GM18505 (cell line): ENCODE measurements at regions not wholly inside any gene's neighbourhood (a gene's known extent, or its start where the extent isn't known, plus 50 kb on each side); places are given as distances from the start of the nearest gene placed in this dataset.

Experiments used
- ATAC-seq: cut with Tn5 transposase; IDR thresholded peaks from one replicate; pipeline ENCODE4 v1.9.1; 2021; ENCODE audit not compliant: unreplicated experiment
- POLR2A ChIP-seq: IDR thresholded peaks from 4 replicates; pipeline ENCODE4 v1.6.1; 2011; ENCODE audit warnings: borderline replicate concordance; ENCODE audit not compliant: insufficient read depth, insufficient read length; ENCODE audit errors: extremely low read depth

- ATAC-seq, result no peak
- no peak for TF ChIP-seq POLR2A
Measured at GRCh38 chr5:4725594-4725993, 414.5 kb upstream of the ADAMTS16 start.

GRCh38 chr5:4730279-4730678, 409.9 kb upstream of the ADAMTS16 start:
- no peak for TF ChIP-seq POLR2A
- no peak for ATAC-seq

DNA sequence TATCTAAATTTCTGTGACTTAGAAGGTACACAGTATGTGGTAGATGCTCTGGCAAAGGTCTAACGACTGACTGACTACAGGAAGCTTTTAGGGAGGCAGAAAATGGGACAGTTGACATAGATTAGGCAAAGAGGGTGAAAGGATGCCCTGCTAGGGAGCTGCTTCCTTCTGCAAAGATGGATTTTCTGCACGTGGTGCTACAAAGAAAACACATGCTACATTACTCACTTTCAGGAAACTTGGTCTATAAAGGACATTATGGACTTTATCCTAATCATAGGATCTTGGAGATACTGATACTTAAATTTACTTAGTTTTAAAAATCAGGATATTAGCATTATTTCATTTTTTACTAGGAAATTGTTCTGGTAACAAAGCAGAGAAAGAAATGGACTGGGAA, 405.8 kb upstream of the ADAMTS16 start:
- ATAC-seq, result no peak
- no peak for TF ChIP-seq POLR2A

GRCh38 chr5:4735261-4735660, 404.9 kb upstream of the ADAMTS16 start:
- ATAC-seq, result no peak
- no peak for TF ChIP-seq POLR2A

DNA sequence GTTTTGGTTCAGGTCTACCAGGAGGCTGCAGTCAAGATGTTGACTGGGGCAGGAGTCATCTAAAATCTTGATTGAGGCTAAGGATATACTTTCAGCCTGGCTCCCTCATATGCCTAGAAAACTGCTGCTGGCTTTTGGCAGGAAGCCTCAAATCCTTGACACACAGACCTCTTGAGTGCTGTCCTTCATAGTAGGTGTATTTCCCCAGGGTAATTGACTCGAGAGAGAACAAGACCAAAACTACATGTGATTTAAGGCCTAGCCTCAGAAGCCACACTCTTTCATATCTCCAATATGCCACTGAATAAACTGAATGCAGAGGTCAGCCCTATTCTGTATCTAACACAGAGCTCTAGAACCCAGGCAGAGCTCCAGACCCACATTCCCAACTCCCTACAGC, 402.3 kb upstream of the ADAMTS16 start:
- no peak for ATAC-seq
- TF ChIP-seq POLR2A, result no peak

GRCh38 chr5:4738298-4738697, 401.8 kb upstream of the ADAMTS16 start:
- ATAC-seq, result no peak
- no peak for TF ChIP-seq POLR2A

DNA sequence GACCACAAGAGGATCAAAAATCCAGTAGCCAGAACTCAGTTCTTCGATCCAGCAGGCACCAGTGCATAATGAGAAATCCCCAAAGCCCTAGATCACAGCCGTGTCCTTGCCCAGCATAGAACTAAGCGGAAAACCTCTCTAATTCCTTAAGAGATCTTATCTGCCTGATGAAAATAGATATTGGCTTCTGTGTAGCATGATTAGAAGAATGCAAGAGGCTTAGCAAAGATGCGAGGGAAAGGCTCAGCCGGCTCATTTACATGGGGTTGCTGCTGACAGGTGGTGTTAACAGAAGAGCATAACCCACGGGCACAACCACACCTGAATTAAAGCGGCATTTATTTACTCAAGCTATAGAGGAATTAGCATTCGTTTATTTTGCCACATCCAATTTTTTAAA, 400.0 kb upstream of the ADAMTS16 start:
- no peak for ATAC-seq
- no peak for TF ChIP-seq POLR2A

DNA sequence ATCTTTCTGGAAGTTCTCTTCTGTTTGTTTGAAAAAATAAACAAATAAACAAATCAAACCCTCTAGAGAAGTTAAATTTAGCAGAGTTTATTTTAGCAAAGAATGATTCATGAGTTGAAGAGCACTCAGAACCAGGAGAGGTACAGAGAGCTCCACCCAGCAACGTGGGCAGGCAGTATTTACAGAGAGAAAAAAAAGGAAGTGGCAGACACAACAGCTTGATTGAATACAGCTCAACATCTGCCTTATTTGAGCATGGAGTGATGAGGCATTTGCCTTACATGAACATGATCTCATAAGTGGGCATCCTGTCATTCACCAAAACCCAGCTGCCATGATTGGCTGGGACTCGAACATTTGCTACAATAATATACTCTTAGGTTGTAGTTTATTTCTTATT, 381.6 kb upstream of the ADAMTS16 start:
- ATAC-seq, result no peak
- no peak for TF ChIP-seq POLR2A

GRCh38 chr5:4758996-4759395, 381.1 kb upstream of the ADAMTS16 start:
- TF ChIP-seq POLR2A, result no peak
- no peak for ATAC-seq

DNA sequence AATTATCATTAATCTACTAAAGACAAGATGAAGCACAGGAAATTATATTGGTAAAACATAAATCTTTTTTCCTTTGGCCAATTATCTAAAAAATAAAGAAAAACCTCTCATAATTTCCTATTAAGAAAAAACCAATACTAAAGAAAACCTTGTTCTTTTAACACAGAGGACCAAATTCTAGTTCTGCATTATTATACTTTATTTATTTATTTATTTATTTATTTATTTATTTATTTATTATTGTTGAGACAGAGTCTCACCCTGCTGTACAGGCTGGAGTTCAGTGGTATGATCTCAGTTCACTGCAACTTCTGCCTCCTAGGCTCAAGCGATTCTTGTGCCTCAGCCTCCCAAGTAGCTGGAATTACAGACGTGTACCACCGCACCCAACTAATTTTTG, 377.8 kb upstream of the ADAMTS16 start:
- ATAC-seq, result no peak
- no peak for TF ChIP-seq POLR2A

GRCh38 chr5:4765411-4765810, 374.7 kb upstream of the ADAMTS16 start:
- no peak for TF ChIP-seq POLR2A
- no peak for ATAC-seq

GRCh38 chr5:4766101-4766500, 374.0 kb upstream of the ADAMTS16 start:
- no peak for TF ChIP-seq POLR2A
- no peak for ATAC-seq

- no peak for TF ChIP-seq POLR2A
- no peak for ATAC-seq
Measured at GRCh38 chr5:4772591-4772990, 367.5 kb upstream of the ADAMTS16 start.

DNA sequence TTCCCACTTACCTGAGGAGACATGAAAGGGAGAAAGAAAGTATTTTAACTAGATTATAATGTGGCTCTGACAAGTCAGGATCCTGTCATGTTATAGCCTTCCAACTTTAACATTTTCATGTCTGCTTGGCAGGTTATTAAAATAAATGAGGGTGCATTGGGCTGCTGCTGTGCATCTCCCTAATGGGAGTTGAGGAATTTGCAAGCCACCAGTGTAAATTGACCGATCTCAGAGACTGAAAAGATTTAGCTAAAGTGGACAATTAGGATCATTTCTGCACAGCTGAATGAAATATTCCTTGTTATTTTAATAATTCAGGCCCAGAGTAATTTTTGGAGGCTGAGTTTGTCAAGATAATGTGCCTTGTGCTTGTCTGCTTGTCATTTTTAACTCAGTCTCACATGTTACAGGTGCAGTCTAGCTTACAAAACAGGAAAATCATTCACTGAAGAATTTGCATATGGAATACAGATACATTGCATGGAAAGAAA, 366.3 kb upstream of the ADAMTS16 start:
- no peak for TF ChIP-seq POLR2A
- ATAC-seq, result no peak

- no peak for ATAC-seq
- no peak for TF ChIP-seq POLR2A
Measured at GRCh38 chr5:4777435-4777834, 362.7 kb upstream of the ADAMTS16 start.
